CD4-positive, alpha-beta T cell (primary cell): ENCODE measurements at regions not wholly inside any gene's neighbourhood (a gene's known extent, or its start where the extent isn't known, plus 50 kb on each side); places are given as distances from the start of the nearest gene placed in this dataset.

Source experiments
- ATAC-seq: fragments of 200-7000 bp; cut with Tn5 transposase; one replicate; pipeline ENCODE4 v1.10.0; 2022; ENCODE audit warnings: mild to moderate bottlenecking; ENCODE audit not compliant: poor library complexity
- CTCF ChIA-PET: fragments of 350-600 bp; sonication (Branson Sonifier 250); formaldehyde crosslinking; loops from one replicate; lab custom pipeline; 2021; ENCODE audit warnings: antibody characterized with exemption, inconsistent platforms; lab: Charles Lee
- POLR2A ChIA-PET: fragments of 350-600 bp; sonication (Branson Sonifier 250); formaldehyde crosslinking; loops from one replicate; lab custom pipeline; 2021; ENCODE audit warnings: antibody characterized with exemption, inconsistent platforms; lab: Charles Lee
- DNase-seq, 14 experiments: peaks; one replicate each; pipeline ENCODE4 v3.0.0-alpha.2; 2013 to 2020; ENCODE audit warnings: mixed read lengths in 2 of 14
- H3K27ac ChIP-seq, 2 donors: one replicate each; pipeline versions ENCODE4 v1.5.1 to v1.7.0; 2013; ENCODE audit warnings: low read length in 2 of 2, low read depth in 1 of 2, mild to moderate bottlenecking in 1 of 2
- H3K27me3 ChIP-seq, 2 experiments: 1 replicate in 1 of 2; 2 replicates in 1 of 2; pipeline versions ENCODE4 v1.6.1 to v1.7.0; 2013; ENCODE audit warnings: low read length in 2 of 2, control low read depth in 1 of 2, mild to moderate bottlenecking in 1 of 2, moderate library complexity in 1 of 2; ENCODE audit not compliant: insufficient read depth in 2 of 2, control insufficient read depth in 1 of 2
- H3K36me3 ChIP-seq: one replicate; pipeline ENCODE4 v1.6.1; 2013; ENCODE audit warnings: low read length, control low read depth; ENCODE audit not compliant: insufficient read depth
- H3K4me1 ChIP-seq: one replicate; pipeline ENCODE4 v1.6.1; 2013; ENCODE audit warnings: low read length, control low read depth; ENCODE audit not compliant: insufficient read depth
- H3K4me3 ChIP-seq: one replicate; pipeline ENCODE4 v1.5.1; 2013; ENCODE audit warnings: mild to moderate bottlenecking, low read length, moderate library complexity
- H3K9me3 ChIP-seq, 2 experiments: 1 replicate in 1 of 2; 2 replicates in 1 of 2; pipeline versions ENCODE4 v1.6.1 to v1.7.0; 2013; ENCODE audit warnings: low read length in 2 of 2, mild to moderate bottlenecking in 2 of 2, control low read depth in 1 of 2, moderate library complexity in 1 of 2; ENCODE audit not compliant: control insufficient read depth in 1 of 2, insufficient read depth in 1 of 2
- H3K27ac Mint-ChIP-seq: one replicate; pipeline ENCODE4 v1.8.0; 2020; ENCODE audit warnings: mixed read lengths
- H3K27me3 Mint-ChIP-seq: one replicate; pipeline ENCODE4 v1.8.0; 2021; ENCODE audit warnings: mixed read lengths
- H3K36me3 Mint-ChIP-seq: one replicate; pipeline ENCODE4 v1.8.0; 2021; ENCODE audit warnings: low read depth, mixed read lengths
- H3K4me1 Mint-ChIP-seq: one replicate; pipeline ENCODE4 v1.8.0; 2021; ENCODE audit warnings: low read depth, mixed read lengths
- H3K4me3 Mint-ChIP-seq: one replicate; pipeline ENCODE4 v1.8.0; 2020; ENCODE audit warnings: mild to moderate bottlenecking, mixed read lengths
- H3K9me3 Mint-ChIP-seq: one replicate; pipeline ENCODE4 v1.8.0; 2020; ENCODE audit warnings: mixed read lengths
- CTCF ChIP-seq: fragments of 200-600 bp; IDR thresholded peaks from one replicate; pipeline ENCODE4 v1.8.0; 2022; ENCODE audit warnings: antibody characterized with exemption, mild to moderate bottlenecking
- intact Hi-C, 2 experiments: fragments of 100-400 bp; cut with DNase I in 1 of 2; cut with micrococcal nuclease in 1 of 2; formaldehyde crosslinking; loops; one replicate each; pipeline versions ENCODE4 v1.15.1 to v1.9.0; 2023 to 2025; cut with DNase I, micrococcal nuclease

DNA sequence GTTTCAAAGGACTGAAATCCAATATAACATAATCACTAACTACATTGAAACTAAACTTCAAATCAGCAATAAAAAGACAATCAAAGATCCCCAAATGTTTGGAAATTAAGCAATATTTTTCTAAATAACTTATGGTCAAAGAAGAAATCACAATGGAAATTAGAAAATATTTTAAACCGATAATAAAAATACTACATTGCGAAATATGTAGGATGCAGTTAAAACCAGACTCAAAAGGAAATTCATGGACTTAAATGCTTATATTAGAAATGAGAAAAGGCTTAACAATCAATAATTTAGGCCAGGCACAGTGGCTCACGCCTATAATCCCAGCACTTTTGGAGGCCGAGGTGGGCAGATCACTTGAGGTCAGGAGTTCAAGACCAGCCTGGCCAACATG is 79.0 kb upstream of the HAAO start:
- H3K4me1 Mint-ChIP-seq, result no peaks in the 10 kb centered on the region
- no peak for TF ChIP-seq CTCF
- H3K27ac Mint-ChIP-seq, result no peak overlapping the region
- Histone ChIP-seq H3K36me3 (no peaks in the 10 kb centered on the region), H3K4me1 (no peaks in the 10 kb centered on the region), H3K4me3 (no peak overlapping the region), H3K27ac (no peak overlapping the region), H3K9me3 (peaks cover 0 to 2% of the 10 kb centered on the region in 2 experiments), H3K27me3 (peaks cover 0 to 3% of the 10 kb centered on the region in 2 experiments)
- ChIA-PET CTCF (no interaction called here), POLR2A (no interaction called here)
- H3K36me3 Mint-ChIP-seq, result no peaks in the 10 kb centered on the region
- H3K4me3 Mint-ChIP-seq, result no peak overlapping the region
- H3K27me3 Mint-ChIP-seq, result no peaks in the 10 kb centered on the region
- H3K9me3 Mint-ChIP-seq, result peaks cover 7% of the 10 kb centered on the region
- DNase-seq, result no peak
- intact Hi-C loops, result no loop called here
- ATAC-seq, result no peak

DNA sequence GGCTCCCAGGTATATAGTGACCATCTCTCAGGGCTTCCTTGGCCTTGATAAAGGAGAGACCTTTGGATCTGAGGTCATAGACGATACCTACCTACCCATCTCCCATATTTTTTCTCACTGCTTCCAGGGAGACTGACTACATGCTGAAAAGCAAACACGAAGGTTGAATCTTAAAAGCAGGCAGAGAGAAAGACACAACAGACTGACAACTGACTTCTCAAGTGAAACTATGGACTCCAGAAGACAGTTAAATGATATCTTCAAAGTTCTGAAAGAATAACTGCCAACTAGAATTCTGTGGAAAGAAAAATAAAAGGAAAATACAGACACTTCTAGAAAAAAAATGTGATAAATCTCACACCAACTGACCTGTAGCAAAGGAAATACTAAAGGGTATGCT is 76.5 kb upstream of the HAAO start:
- Histone ChIP-seq H3K27ac (no peak overlapping the region), H3K4me1 (no peaks in the 10 kb centered on the region), H3K9me3 (peaks cover 0 to 4% of the 10 kb centered on the region in 2 experiments), H3K4me3 (no peak overlapping the region), H3K36me3 (no peaks in the 10 kb centered on the region), H3K27me3 (peaks cover 0 to 3% of the 10 kb centered on the region in 2 experiments)
- Mint-ChIP-seq H3K4me3 (no peak overlapping the region), H3K36me3 (no peaks in the 10 kb centered on the region), H3K27ac (no peak overlapping the region), H3K27me3 (no peaks in the 10 kb centered on the region), H3K4me1 (no peaks in the 10 kb centered on the region), H3K9me3 (peaks cover 7% of the 10 kb centered on the region)
- ATAC-seq (no peak), DNase-seq (no peak)
- intact Hi-C loops, result no loop called here
- ChIA-PET POLR2A (no interaction called here), CTCF (no interaction called here)
- TF ChIP-seq CTCF, result no peak

DNA sequence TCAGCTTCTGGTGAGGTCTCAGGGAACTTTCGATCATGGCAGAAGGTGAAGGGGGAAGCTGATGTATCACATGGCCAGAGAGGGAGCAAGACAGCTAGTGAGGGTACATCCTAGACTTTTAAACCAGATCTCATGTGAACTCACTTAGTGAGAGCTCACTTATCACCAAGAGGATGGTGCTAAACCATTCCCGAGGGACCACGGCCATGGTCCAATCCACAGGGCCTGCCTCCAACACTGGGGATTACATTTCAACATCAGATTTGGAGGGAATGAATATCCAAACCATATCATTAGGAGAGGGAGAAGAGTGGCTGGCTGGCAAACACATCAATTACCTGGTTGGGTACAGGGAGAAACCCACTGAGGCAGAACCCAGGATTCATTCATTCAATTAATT is 75.7 kb upstream of the HAAO start:
- H3K27ac ChIP-seq, result no peak overlapping the region
- H3K27me3 ChIP-seq, result peaks cover 0 to 3% of the 10 kb centered on the region in 2 experiments
- peaks cover 7% of the 10 kb centered on the region for H3K9me3 Mint-ChIP-seq
- TF ChIP-seq CTCF, result no peak
- CTCF ChIA-PET, result no interaction called here
- H3K36me3 ChIP-seq, result no peaks in the 10 kb centered on the region
- POLR2A ChIA-PET, result no interaction called here
- no peaks in the 10 kb centered on the region for H3K4me1 ChIP-seq
- H3K27me3 Mint-ChIP-seq, result no peaks in the 10 kb centered on the region
- no peaks in the 10 kb centered on the region for H3K36me3 Mint-ChIP-seq
- intact Hi-C loops, result no loop called here
- no peak overlapping the region for H3K4me3 Mint-ChIP-seq
- H3K4me3 ChIP-seq, result no peak overlapping the region
- H3K27ac Mint-ChIP-seq, result no peak overlapping the region
- peaks cover 0 to 4% of the 10 kb centered on the region in 2 experiments for H3K9me3 ChIP-seq
- no peaks in the 10 kb centered on the region for H3K4me1 Mint-ChIP-seq
- ATAC-seq, result no peak
- DNase-seq, result no peak
